ENCODE measurements at regions not wholly inside any gene's neighbourhood (a gene's known extent, or its start where the extent isn't known, plus 50 kb on each side); places are given as distances from the start of the nearest gene placed in this dataset.

DNA sequence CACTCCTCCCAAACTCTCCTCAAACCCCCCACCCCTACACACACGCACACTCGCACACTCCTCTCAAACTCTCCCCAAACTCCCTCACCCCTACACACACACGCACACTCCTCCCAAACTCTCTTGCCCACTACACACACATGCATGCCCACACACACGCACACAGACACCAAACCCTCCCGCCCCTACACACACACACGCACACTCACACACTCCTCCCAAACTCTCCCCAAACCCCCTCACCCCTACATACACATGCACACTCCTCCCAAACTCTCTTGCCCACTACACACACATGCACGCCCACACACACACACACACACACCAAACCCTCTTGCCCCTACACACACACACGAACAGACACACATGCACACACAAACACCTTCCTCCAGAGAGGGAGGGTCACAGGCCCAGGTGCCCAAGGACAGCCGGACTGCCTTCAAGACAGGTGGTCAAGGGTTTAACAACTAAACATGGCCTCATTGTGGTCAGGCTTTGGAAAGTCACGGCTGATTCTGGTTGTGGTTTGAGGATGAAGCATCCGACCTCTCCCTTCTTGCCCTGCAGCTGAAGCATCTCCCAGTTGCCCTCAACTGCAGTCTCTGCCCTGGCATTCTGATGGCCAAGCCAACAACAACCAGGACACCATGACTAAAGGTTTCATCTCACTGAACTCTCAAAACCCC is 72.3 kb upstream of the SNTG2 start:
- 80 to 88% methylated on average over 1 to 11 of the region's 11 CpGs for WGBS, 2 experiments (ENCODE audit: insufficient coverage in 1 of 2, insufficient read length in 1 of 2)
- Mint-ChIP-seq H3K27ac (no peak overlapping the region), H3K4me3 (no peak overlapping the region), H3K4me1 (no peaks in the 10 kb centered on the region), H3K9me3 (no peaks in the 10 kb centered on the region), H3K27me3 (ENCODE audit: insufficient read depth) (peaks cover 6% of the 10 kb centered on the region), H3K36me3 (ENCODE audit: low read depth) (no peaks in the 10 kb centered on the region)
- Histone ChIP-seq H3K27ac (ENCODE audit: low read depth, low read length) (no peak overlapping the region), H3K27me3 (ENCODE audit: control insufficient read depth, insufficient read depth, low read length, poor library complexity, severe bottlenecking) (no peaks in the 10 kb centered on the region), H3K36me3 (ENCODE audit: control insufficient read depth, insufficient read depth, low read length) (no peaks in the 10 kb centered on the region), H3K9me3 (ENCODE audit: control insufficient read depth, low read length) (no peaks in the 10 kb centered on the region), H3K9ac (ENCODE audit: extremely low read depth, low read length, poor library complexity, severe bottlenecking) (no peak overlapping the region), H3K4me1 (ENCODE audit: control insufficient read depth, insufficient read depth, low read length) (no peaks in the 10 kb centered on the region), H3K4me3 (ENCODE audit: low read length) (no peak overlapping the region)
- DNase-seq: peak; percentile 33
- TF ChIP-seq, protein P1, sequence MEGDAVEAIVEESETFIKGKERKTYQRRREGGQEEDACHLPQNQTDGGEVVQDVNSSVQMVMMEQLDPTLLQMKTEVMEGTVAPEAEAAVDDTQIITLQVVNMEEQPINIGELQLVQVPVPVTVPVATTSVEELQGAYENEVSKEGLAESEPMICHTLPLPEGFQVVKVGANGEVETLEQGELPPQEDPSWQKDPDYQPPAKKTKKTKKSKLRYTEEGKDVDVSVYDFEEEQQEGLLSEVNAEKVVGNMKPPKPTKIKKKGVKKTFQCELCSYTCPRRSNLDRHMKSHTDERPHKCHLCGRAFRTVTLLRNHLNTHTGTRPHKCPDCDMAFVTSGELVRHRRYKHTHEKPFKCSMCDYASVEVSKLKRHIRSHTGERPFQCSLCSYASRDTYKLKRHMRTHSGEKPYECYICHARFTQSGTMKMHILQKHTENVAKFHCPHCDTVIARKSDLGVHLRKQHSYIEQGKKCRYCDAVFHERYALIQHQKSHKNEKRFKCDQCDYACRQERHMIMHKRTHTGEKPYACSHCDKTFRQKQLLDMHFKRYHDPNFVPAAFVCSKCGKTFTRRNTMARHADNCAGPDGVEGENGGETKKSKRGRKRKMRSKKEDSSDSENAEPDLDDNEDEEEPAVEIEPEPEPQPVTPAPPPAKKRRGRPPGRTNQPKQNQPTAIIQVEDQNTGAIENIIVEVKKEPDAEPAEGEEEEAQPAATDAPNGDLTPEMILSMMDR (conservative IDR thresholded peaks at IDR 0.05): no peak

DNA sequence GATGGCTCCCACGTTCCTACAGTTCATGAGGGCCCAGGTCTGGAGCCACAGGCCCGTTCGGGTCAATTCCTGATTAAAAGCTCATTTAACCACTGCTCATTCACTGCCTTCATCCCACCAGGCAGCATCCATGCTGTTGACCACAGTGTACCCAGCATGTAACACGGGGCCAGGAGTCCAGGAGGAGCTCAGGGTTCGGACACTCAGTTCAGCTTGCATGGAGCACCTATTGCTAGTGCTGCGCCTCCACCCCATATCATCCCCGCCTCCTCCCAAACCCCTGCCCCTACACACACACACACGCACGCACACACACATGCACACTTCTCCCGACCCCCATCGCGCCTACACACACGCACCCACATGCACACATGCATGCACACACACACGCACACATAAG is 72.9 kb upstream of the SNTG2 start:
- Mint-ChIP-seq H3K4me3 (no peak overlapping the region), H3K36me3 (ENCODE audit: low read depth) (no peaks in the 10 kb centered on the region), H3K9me3 (no peaks in the 10 kb centered on the region), H3K27me3 (ENCODE audit: insufficient read depth) (peaks cover 5% of the 10 kb centered on the region), H3K27ac (no peak overlapping the region), H3K4me1 (no peaks in the 10 kb centered on the region)
- TF ChIP-seq, protein P1 (conservative IDR thresholded peaks at IDR 0.05): no peak
- H3K4me3 ChIP-seq (ENCODE audit: low read length): no peak overlapping the region
- WGBS, 2 experiments (ENCODE audit: insufficient coverage in 1 of 2, insufficient read length in 1 of 2): 96 to 100% methylated on average over 3 to 14 of the region's 14 CpGs
- no peak overlapping the region for H3K9ac ChIP-seq (ENCODE audit: extremely low read depth, low read length, poor library complexity, severe bottlenecking)
- peak; percentile 12 for DNase-seq
- H3K27me3 ChIP-seq (ENCODE audit: control insufficient read depth, insufficient read depth, low read length, poor library complexity, severe bottlenecking): no peaks in the 10 kb centered on the region
- H3K9me3 ChIP-seq (ENCODE audit: control insufficient read depth, low read length): no peaks in the 10 kb centered on the region
- no peaks in the 10 kb centered on the region for H3K36me3 ChIP-seq (ENCODE audit: control insufficient read depth, insufficient read depth, low read length)
- H3K27ac ChIP-seq (ENCODE audit: low read depth, low read length): no peak overlapping the region
- no peaks in the 10 kb centered on the region for H3K4me1 ChIP-seq (ENCODE audit: control insufficient read depth, insufficient read depth, low read length)

DNA sequence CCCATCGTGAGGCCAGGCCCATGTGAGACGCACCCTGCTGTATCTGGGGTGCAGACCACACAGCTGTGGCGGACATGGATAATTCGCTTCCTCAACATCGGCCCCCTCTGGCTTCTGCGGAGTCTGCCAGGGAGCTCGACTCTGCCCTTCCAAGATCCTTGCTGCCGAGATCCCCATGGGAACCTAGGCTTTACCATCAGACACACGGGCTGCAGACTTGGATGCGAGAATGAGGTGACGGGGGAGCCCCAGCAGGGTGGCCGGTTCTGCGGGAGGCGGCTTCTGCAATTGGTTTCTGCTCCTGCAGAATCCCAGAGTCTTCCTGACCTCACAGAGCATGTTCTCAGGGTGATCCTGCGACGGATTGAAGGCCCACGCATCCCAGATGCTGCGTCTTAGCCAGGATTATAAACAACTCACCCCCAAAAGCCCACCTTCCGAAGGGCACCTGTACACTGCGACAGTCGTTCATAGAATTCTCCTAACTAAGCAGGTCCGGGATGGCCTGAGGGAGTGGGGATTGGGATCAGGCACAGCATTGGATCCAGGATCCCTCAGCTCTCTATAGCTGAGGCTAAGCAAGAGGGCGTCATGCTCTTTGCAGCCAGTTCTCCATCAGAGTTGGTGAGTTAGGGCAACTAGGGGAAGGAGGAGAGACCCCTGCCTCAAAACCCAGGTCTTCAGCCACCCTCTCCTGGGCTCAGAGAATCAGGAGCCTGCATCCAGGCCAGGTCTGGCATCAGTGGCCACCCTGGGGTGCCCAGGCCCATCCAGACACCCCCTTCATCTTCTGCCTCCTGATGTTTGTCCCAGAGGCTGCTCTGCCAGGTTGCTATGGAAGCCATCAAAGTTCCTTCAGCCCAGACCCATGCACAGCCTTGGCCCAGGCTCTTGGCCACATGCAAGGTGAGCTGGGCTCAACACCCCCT is 74.7 kb upstream of the SNTG2 start:
- H3K27me3 Mint-ChIP-seq (ENCODE audit: insufficient read depth): peaks cover 8% of the 10 kb centered on the region
- 91 to 92% methylated on average over 15 to 23 of the region's 23 CpGs for WGBS, 2 experiments (ENCODE audit: insufficient coverage in 1 of 2, insufficient read length in 1 of 2)
- H3K9me3 Mint-ChIP-seq: no peaks in the 10 kb centered on the region
- no peak overlapping the region for H3K27ac Mint-ChIP-seq
- no peaks in the 10 kb centered on the region for H3K4me1 Mint-ChIP-seq
- H3K27me3 ChIP-seq (ENCODE audit: control insufficient read depth, insufficient read depth, low read length, poor library complexity, severe bottlenecking): no peaks in the 10 kb centered on the region
- H3K4me1 ChIP-seq (ENCODE audit: control insufficient read depth, insufficient read depth, low read length): no peaks in the 10 kb centered on the region
- H3K36me3 Mint-ChIP-seq (ENCODE audit: low read depth): no peaks in the 10 kb centered on the region
- no peak overlapping the region for H3K27ac ChIP-seq (ENCODE audit: low read depth, low read length)
- H3K36me3 ChIP-seq (ENCODE audit: control insufficient read depth, insufficient read depth, low read length): no peaks in the 10 kb centered on the region
- H3K9me3 ChIP-seq (ENCODE audit: control insufficient read depth, low read length): no peaks in the 10 kb centered on the region
- H3K4me3 ChIP-seq (ENCODE audit: low read length): no peak overlapping the region
- TF ChIP-seq, protein P1 (conservative IDR thresholded peaks at IDR 0.05): no peak
- DNase-seq: peak; percentile 68
- H3K9ac ChIP-seq (ENCODE audit: extremely low read depth, low read length, poor library complexity, severe bottlenecking): no peak overlapping the region
- H3K4me3 Mint-ChIP-seq: no peak overlapping the region

Measured in endodermal cell (in vitro differentiated cells).